Activated CD4-positive, alpha-beta T cell treated with anti-CD3 and anti-CD28 coated beads, Interleukin-2, amount 50 U/mL, for 48 hours (primary cell): ENCODE measurements at regions not wholly inside any gene's neighbourhood (a gene's known extent, or its start where the extent isn't known, plus 50 kb on each side); places are given as distances from the start of the nearest gene placed in this dataset.

Source experiments
- DNase-seq, 2 experiments: peaks; one replicate each; pipeline ENCODE4 v3.0.0-alpha.2; 2020

- DNase-seq, result no peak
Measured at GRCh38 chr2:149666809-149667320, 79.3 kb upstream of the MMADHC start.

GRCh38 chr2:149664896-149665295 is 77.3 kb upstream of the MMADHC start:
- DNase-seq, result no peak

- no peak for DNase-seq
Measured at GRCh38 chr2:149662556-149662955, 75.0 kb upstream of the MMADHC start.

- no peak for DNase-seq
Measured at GRCh38 chr2:149661844-149662243, 74.3 kb upstream of the MMADHC start.

- no peak for DNase-seq
Measured at GRCh38 chr2:149658553-149658952, 71.0 kb upstream of the MMADHC start.

- no peak for DNase-seq
Measured at GRCh38 chr2:149657401-149658040, 69.9 kb upstream of the MMADHC start.

GRCh38 chr2:149656996-149657395 is 69.4 kb upstream of the MMADHC start:
- DNase-seq, result no peak

GRCh38 chr2:149653831-149654445 is 66.4 kb upstream of the MMADHC start:
- no peak for DNase-seq

- DNase-seq, result no peak
Measured at GRCh38 chr2:149652926-149653325, 65.4 kb upstream of the MMADHC start.

GRCh38 chr2:149652526-149652925 is 65.0 kb upstream of the MMADHC start:
- DNase-seq, result no peak

- DNase-seq, result no peak
Measured at GRCh38 chr2:149651229-149651628, 63.7 kb upstream of the MMADHC start.

- DNase-seq, result no peak
Measured at GRCh38 chr2:149650006-149650405, 62.4 kb upstream of the MMADHC start.

- no peak for DNase-seq
Measured at GRCh38 chr2:149648282-149649030, 60.9 kb upstream of the MMADHC start.

GRCh38 chr2:149645391-149645790 is 57.8 kb upstream of the MMADHC start:
- no peak for DNase-seq
